Prostate gland (tissue), 2 donors: ENCODE measurements at regions not wholly inside any gene's neighbourhood (a gene's known extent, or its start where the extent isn't known, plus 50 kb on each side); places are given as distances from the start of the nearest gene placed in this dataset.

ENCODE experiments used
- CTCF ChIP-seq, 4 experiments: fragments of 200-600 bp in 2 of 4; fragments of 450-650 bp in 2 of 4; sonication (generic) in 2 of 4; IDR thresholded peaks; 1 replicate in 3 of 4; 2 replicates in 1 of 4; pipeline ENCODE4 v1.5.1; 2016 to 2019; ENCODE audit warnings: antibody characterized with exemption in 4 of 4, mild to moderate bottlenecking in 2 of 4, moderate library complexity in 2 of 4
- POLR2A ChIP-seq: fragments of 450-650 bp; IDR thresholded peaks from one replicate; pipeline ENCODE4 v1.6.1; 2016; ENCODE audit warnings: antibody characterized with exemption, mild to moderate bottlenecking

- TF ChIP-seq CTCF (IDR thresholded peaks at IDR 0.05) (no peak), POLR2A (no peak)
Observed at GRCh38 chr2:8405334-8405733, 276.5 kb upstream of the ID2 start.
